Loucy (cell line): ENCODE measurements at regions not wholly inside any gene's neighbourhood (a gene's known extent, or its start where the extent isn't known, plus 50 kb on each side); places are given as distances from the start of the nearest gene placed in this dataset.
"Not testable (repeated sequence)": the region's sequence is repeated elsewhere in the genome, so short reads cannot be mapped to it uniquely, and the experiment has no call there.

Source experiments
- EZH2phosphoT487 ChIP-seq: fragments of 200-600 bp; IDR thresholded peaks from 2 replicates; pipeline ENCODE4 v1.6.1; 2018; ENCODE audit warnings: antibody characterized with exemption, mild to moderate bottlenecking, moderate library complexity, borderline replicate concordance
- TF ChIP-seq, protein P1 (sequence below): fragments of 200-600 bp; sonication (generic); conservative IDR thresholded peaks from 2 replicates; pipeline ENCODE4 v1.5.1; 2014; ENCODE audit warnings: mild to moderate bottlenecking, antibody characterized with exemption, low read length

DNA sequence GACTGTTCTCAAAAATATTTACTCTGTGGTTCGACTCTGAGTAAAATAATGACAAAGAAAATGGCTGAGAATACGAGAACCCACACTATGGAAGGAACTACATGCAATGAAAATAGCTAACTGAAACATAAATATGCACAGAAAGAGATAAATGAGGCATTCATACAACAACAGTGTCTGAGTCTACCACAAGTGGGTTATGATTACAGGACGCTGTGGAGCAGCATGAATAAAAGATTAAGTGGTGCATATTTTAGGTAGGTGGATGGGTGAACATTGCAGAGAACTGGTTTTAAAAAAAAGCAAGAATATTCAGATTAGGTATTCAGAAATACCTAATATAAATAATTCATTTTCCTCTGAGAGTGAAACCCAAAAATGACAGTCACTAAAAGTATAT is 93.9 kb upstream of the TRIM77 start:
- TF ChIP-seq, protein P1, sequence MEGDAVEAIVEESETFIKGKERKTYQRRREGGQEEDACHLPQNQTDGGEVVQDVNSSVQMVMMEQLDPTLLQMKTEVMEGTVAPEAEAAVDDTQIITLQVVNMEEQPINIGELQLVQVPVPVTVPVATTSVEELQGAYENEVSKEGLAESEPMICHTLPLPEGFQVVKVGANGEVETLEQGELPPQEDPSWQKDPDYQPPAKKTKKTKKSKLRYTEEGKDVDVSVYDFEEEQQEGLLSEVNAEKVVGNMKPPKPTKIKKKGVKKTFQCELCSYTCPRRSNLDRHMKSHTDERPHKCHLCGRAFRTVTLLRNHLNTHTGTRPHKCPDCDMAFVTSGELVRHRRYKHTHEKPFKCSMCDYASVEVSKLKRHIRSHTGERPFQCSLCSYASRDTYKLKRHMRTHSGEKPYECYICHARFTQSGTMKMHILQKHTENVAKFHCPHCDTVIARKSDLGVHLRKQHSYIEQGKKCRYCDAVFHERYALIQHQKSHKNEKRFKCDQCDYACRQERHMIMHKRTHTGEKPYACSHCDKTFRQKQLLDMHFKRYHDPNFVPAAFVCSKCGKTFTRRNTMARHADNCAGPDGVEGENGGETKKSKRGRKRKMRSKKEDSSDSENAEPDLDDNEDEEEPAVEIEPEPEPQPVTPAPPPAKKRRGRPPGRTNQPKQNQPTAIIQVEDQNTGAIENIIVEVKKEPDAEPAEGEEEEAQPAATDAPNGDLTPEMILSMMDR, result not testable (repeated sequence)
- TF ChIP-seq EZH2phosphoT487, result not testable (repeated sequence)
